ENCODE measurements at regions not wholly inside any gene's neighbourhood (a gene's known extent, or its start where the extent isn't known, plus 50 kb on each side); places are given as distances from the start of the nearest gene placed in this dataset.

- Histone ChIP-seq H3K27me3 (peaks cover 67% of the 10 kb centered on the region), H3K4me3 (no peak overlapping the region), H3K9me3 (no peaks in the 10 kb centered on the region), H3K4me1 (peaks cover 9 to 35% (median 16%) of the 10 kb centered on the region in 4 donors), H3K27ac (no peak overlapping the region), H3K36me3 (no peaks in the 10 kb centered on the region)
- DNase-seq, result no peak
- in situ Hi-C loops (cut with MboI; ENCODE audit: low pct_ligation_motif_present in 1 of 4, low pct_unique_long_range_greater_than_20kb in 1 of 4, low sequenced_read_pairs in 3 of 4) (no loop called here), intact Hi-C loops (cut with DNase I; ENCODE audit: low total_unique reads) (no loop called here)
- TF ChIP-seq CTCF (IDR thresholded peaks at IDR 0.05), result no peak
- TF ChIP-seq POLR2A (IDR thresholded peaks at IDR 0.05), result no peak
- no peak for TF ChIP-seq EP300 (IDR thresholded peaks at IDR 0.05; ENCODE audit: low read depth)
- TF ChIP-seq POLR2AphosphoS5 (IDR thresholded peaks at IDR 0.05), result no peak
Measured at GRCh38 chr6:105983763-105984162, 102.4 kb upstream of the PRDM1 start.

- no peaks in the 10 kb centered on the region for H3K36me3 ChIP-seq
- no peak for TF ChIP-seq POLR2A (IDR thresholded peaks at IDR 0.05)
- no peak for TF ChIP-seq CTCF (IDR thresholded peaks at IDR 0.05)
- TF ChIP-seq EP300 (IDR thresholded peaks at IDR 0.05; ENCODE audit: low read depth), result no peak
- no peak for TF ChIP-seq POLR2AphosphoS5 (IDR thresholded peaks at IDR 0.05)
- H3K9me3 ChIP-seq, result no peaks in the 10 kb centered on the region
- in situ Hi-C loops (cut with MboI; ENCODE audit: low pct_ligation_motif_present in 1 of 4, low pct_unique_long_range_greater_than_20kb in 1 of 4, low sequenced_read_pairs in 3 of 4) (no loop called here), intact Hi-C loops (cut with DNase I; ENCODE audit: low total_unique reads) (no loop called here)
- peaks cover 62% of the 10 kb centered on the region for H3K27me3 ChIP-seq
- H3K4me1 ChIP-seq, result peaks cover 9 to 35% (median 16%) of the 10 kb centered on the region in 4 donors
- no peak overlapping the region for H3K27ac ChIP-seq
- no peak for DNase-seq
- WGBS, 2 donors (ENCODE audit: low coverage in 1 of 2), result 55% methylated on average over 2 of the region's 2 CpGs; no CpG with 5 or more reads in 1 of the 2 donors
- H3K4me3 ChIP-seq, result no peak overlapping the region
Measured at GRCh38 chr6:105982761-105983540, 103.2 kb upstream of the PRDM1 start.

- TF ChIP-seq POLR2A (IDR thresholded peaks at IDR 0.05) (no peak), CTCF (IDR thresholded peaks at IDR 0.05) (no peak), POLR2AphosphoS5 (IDR thresholded peaks at IDR 0.05) (no peak), EP300 (IDR thresholded peaks at IDR 0.05; ENCODE audit: low read depth) (no peak)
- intact Hi-C loops (cut with DNase I; ENCODE audit: low total_unique reads), result no loop called here
- H3K4me3 ChIP-seq, result peak overlapping the region in 1 of 4 donors; percentile 15
- no peak for DNase-seq
- H3K27ac ChIP-seq, result no peak overlapping the region
- H3K9me3 ChIP-seq, result no peaks in the 10 kb centered on the region
- H3K36me3 ChIP-seq, result no peaks in the 10 kb centered on the region
- 84% methylated on average over 15 of the region's 15 CpGs; no CpG with 5 or more reads in 1 of the 2 donors for WGBS, 2 donors (ENCODE audit: low coverage in 1 of 2)
- peaks cover 9 to 35% (median 16%) of the 10 kb centered on the region in 4 donors for H3K4me1 ChIP-seq
- peaks cover 54% of the 10 kb centered on the region for H3K27me3 ChIP-seq
- in situ Hi-C loops (cut with MboI; ENCODE audit: low pct_ligation_motif_present in 1 of 4, low pct_unique_long_range_greater_than_20kb in 1 of 4, low sequenced_read_pairs in 3 of 4), result no loop called here
Measured at GRCh38 chr6:105981888-105982358, 104.2 kb upstream of the PRDM1 start.

GRCh38 chr6:105981002-105981887 lies 104.9 kb upstream of the PRDM1 start:
- Histone ChIP-seq H3K9me3 (no peaks in the 10 kb centered on the region), H3K27me3 (peaks cover 50% of the 10 kb centered on the region), H3K27ac (peak overlapping the region in 1 of 4 donors; percentile 34), H3K36me3 (no peaks in the 10 kb centered on the region), H3K4me1 (peaks cover 6 to 34% (median 14%) of the 10 kb centered on the region in 4 donors), H3K4me3 (peak overlapping the region in 3 of 4 donors; percentile 6 to 36 (median 15))
- 25 to 61% methylated on average over 3 to 60 of the region's 62 CpGs for WGBS, 2 donors (ENCODE audit: low coverage in 1 of 2)
- intact Hi-C loops (cut with DNase I; ENCODE audit: low total_unique reads), result no loop called here
- DNase-seq, result peak; percentile 55
- in situ Hi-C loops (cut with MboI; ENCODE audit: low pct_ligation_motif_present in 1 of 4, low pct_unique_long_range_greater_than_20kb in 1 of 4, low sequenced_read_pairs in 3 of 4), result no loop called here
- no peak for TF ChIP-seq EP300 (IDR thresholded peaks at IDR 0.05; ENCODE audit: low read depth)
- no peak for TF ChIP-seq POLR2A (IDR thresholded peaks at IDR 0.05)
- no peak for TF ChIP-seq POLR2AphosphoS5 (IDR thresholded peaks at IDR 0.05)
- no peak for TF ChIP-seq CTCF (IDR thresholded peaks at IDR 0.05)

All from transverse colon (tissue), 4 donors.